GM18498 (cell line): ENCODE measurements at regions not wholly inside any gene's neighbourhood (a gene's known extent, or its start where the extent isn't known, plus 50 kb on each side); places are given as distances from the start of the nearest gene placed in this dataset.

Experiments
- ATAC-seq: cut with Tn5 transposase; IDR thresholded peaks from one replicate; pipeline ENCODE4 v1.9.1; 2021; ENCODE audit warnings: mild to moderate bottlenecking, moderate library complexity; ENCODE audit not compliant: unreplicated experiment

DNA sequence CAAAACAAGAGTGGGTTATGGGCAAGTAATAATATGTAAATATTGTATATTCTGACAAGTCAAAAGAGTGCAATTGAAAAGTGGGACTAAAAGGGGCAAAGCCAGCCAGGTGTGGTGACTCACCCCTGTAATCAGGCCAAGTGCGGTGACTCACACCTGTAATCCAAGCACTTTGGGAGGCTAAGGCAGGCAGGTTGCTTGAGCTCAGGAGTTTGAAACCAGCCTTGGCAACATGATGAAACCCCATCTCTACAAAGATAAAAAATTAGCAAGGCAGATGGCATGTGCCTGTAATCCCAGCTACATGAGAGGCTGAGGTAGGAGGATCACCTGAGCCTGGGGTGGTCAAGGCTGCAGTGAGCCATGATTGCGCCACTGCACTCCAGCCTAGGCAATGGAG lies 304.0 kb downstream of the HHIPL2 start:
- no peak for ATAC-seq

DNA sequence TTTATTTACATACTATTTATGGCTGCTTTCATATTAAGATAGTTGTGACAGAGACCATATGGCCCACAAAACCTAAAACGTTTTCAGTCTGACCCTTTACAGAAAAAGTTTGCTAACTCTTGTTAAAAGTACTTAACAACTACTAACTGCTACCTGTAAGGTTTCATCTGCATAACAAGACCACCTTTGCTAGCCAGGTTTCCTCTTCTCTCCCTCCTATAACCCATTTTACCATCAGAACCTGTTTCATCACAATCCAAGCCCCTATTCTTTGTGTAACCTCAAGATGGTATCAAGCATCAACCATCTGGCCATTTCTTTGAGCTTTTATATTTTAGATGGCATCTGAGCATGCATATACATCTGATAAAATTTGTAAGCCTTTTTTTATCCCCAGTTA lies 305.4 kb downstream of the HHIPL2 start:
- ATAC-seq = no peak

DNA sequence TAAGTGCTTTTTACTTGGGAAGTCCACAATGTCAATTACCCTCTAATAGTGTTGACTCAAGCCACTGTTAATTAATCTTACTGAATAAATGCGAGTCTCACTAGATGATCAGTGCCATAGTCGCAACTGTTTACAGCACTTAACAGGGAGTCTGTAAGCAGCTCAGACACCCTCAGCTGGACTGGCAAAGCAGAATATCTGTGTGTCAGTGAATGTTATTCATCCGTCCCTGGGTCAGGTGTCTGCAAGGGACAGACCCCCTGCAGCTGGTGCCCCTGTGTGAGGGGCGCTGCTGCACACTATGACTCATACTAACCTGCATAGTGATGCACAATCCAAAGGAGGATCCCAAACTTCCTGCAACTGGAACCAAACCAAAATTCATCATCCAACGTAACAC lies 306.5 kb downstream of the HHIPL2 start:
- ATAC-seq = no peak

DNA sequence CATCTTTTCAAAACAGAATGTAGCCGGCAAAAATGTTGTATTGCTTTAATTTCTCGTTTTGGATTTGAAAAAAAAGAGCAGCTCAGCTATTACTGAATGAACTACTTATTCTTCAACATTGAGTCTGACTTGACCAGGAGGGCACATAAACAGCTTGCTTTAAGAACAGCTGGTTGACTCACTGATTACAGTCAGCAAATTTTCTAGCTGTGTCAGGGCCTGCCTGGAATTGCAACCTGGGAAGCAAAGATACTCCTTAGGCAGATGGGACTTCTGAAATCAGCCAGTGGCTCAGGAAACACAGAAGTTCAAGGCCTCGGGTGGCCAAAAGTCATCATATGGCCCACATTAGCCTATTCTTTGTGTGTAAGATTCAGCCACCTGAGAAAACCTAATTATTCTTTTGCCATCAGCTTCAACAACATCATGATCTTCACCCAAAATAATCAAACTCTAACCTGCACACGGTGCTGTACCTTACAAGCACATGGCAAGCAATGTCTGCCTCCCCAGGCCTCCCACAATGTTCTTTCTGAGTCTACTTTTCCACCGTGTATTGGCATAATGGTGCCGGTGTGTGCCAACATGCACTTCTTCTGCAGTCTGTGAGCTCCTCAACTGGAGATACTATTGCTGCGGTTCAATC lies 307.2 kb downstream of the HHIPL2 start:
- no peak for ATAC-seq

DNA sequence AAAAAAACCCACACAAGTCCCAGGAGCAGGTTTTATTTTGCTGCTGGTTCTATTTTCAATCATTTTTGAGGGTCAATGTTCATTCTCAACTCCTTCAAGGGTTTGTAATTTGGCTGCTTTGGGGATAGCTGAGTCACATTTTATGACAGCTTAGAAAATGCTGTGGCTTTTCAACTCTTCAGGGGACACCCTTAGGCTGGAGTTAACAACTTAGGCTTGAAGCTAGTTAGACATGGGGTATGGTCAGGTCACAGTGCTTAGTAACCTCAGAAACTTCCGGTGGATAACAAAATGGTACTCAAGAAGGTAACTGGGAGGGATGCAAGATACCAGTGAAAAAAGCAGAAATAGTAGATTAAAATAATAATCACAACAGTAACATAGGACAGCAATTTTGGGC lies 308.8 kb downstream of the HHIPL2 start:
- no peak for ATAC-seq

DNA sequence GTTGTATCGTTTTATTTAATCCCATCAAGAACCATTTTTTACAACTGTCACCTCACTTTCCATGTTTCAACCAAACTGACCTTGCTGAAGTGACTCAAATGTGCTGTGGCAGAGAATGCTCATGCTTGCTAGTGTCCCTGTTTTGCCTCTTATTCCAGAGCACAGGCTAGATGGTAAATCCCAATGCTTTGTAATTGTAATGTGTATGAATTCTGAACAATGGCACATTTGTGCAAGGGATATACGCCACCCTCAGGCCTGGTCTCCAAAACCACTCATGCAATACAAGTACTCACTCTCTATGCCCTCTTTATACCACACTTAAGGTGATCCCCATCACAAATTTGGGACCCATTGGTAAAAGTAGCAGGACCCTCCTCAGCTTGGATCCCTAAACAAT lies 313.6 kb downstream of the HHIPL2 start:
- no peak for ATAC-seq

DNA sequence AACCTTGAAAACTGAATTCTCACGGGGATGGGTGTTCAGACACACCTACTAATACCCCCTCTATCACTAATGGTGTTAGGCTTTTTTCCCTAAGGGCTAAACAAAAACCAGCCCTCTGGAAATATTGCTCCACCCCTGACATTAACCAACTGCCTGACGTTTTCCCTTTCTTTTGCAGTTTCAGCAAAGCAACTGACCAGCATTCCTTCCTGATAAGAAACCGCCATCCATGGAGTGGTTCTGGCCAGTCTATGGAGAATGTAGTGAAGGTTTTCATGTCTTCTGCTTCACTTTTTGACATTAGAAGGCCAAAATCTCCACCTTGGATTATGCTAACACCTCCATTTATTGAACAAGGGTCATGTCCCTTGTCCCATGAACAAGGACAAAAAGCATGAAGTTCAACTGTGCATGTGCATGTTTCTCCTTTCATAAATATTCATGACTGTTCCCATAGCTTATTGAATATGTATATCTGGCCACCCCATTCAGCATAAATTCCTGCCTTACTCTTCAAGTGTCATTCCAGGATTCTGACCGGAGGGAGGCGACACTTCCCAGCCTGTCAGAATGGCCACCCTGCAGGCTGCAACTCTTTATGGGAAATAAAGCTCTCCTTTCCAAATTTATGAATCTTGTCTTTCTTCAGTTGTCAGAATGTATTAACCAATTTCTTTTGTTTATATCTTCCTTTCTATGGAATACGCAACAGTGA lies 314.3 kb downstream of the HHIPL2 start:
- no peak for ATAC-seq

DNA sequence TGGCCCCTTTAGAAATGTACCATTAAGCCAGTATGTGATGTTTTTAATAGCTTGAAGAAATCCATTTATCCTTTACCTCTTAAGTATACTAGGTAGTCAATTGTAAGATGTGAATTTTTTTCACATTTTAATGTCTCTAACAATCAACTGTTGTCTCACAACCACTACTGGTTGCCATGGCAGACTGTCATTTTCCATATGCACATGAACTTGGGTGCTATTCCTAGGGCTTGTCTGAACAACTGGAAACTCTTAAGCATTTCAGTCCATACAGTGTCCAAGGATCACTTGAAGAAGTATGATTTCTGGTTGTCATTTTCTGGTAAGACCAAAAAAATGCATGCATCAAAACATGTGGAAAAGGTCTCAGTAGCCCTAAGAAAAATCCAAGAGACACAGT lies 315.1 kb downstream of the HHIPL2 start:
- no peak for ATAC-seq

DNA sequence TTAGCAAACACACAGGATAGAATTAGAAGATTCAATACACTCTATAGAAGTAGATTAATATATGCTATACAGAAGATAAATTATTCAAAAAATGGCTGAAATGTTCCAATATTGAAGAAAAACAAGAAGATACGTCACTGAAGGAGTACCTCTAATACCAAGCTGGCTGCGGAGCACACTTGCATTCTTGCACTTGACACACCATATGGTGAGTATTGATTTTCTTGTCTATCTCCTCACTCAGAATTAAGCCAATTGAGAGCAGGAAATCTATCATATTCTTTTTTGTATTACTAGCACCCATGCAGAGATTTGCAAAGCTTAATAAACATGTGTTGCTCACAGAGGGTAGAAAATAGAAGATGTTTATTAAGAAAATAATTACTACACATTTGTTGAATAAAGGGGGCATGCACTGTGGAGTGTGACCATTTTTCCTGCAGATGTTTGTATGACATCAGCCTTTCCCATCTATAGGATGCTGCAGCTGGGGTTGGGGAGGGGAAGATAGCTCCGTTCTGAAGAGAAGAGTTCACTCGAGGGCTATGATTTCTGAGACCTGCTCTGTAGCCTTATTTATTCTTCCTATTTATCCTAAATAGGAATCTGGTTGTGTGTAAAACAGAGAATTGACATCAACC lies 318.1 kb downstream of the HHIPL2 start:
- ATAC-seq = no peak

DNA sequence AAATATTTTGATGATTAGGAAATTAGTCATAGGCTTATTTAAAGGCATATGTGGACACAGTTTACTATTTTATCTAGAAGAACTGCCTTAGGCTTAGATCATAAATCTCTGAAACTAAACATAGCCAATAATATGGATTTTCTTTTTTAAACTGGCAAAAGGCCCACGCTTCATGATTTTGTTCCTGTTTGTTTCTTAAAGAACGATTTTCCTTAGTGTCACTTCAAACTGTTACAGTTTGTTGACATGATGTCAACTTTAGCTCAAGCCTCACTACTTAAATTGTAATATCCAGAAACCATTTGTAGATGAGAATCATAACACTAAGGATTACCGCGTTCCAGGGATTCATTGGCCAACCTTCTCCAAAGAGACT lies 322.6 kb downstream of the HHIPL2 start:
- no peak for ATAC-seq

DNA sequence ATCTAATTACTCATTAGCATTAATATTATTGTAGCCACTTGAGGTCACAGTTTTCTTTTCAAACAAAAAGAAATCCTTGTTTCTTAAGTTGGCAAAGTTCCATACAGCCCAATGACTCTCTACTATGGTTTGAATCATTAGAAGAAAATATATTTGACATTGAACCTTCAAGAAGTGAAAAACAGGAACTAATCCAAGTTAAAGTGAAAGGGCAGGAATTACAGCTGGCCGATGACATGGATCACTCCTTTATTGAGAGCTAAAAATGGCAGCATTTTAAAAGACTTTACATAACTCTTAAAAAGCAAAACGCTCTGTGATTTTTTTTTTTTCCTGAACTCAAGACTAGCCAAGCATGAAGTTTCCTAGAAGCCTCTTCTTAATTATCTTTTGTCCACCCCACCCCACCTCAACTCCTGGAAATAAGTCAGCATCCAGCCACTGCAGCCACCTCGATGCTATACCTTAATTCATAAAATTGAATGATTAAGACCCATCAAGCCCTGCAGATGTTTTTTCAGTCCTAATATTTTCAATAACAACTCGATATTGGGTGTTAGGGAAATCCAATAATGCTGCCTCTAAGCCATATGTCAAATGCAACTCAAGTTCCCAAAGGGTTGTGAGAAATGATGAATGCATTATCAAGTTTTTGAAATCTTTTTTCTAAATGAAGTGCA lies 323.1 kb downstream of the HHIPL2 start:
- ATAC-seq = no peak

DNA sequence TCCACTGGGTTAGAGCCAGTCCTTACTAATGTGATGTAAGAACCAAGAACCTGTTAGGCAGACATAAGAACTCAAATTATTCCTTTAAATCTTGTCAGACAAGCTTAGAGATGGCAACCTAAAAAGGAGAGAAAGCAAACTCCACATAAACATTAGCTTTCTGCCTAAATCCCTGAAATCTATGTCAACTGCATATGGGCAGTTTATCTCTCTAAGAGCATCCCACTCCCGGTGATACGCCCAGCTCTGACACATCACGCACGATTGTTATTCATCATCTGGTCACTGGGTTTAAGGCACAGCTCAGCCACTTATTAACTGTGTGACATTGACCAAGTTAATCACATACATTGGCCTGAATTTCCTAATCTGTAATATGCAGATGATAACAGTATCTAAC lies 323.7 kb downstream of the HHIPL2 start:
- no peak for ATAC-seq

DNA sequence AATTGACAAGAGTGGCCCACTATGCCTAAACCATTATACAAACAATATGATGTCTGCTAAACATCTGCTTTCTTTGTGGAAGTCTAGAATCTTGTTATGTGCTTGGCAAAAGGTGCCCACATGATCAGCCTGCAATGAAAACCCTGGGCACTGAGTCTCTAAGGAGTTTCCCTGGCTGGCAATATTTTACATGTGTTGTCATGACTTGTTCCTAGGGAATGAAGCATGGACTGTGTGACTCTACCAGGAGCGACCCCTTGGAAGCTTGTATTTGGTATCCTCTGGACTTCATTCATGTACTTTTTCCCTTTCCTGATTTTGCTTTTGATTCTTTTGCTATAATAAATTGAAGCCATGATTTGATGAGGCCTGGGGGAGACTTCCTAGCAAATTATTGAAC lies 324.9 kb downstream of the HHIPL2 start:
- no peak for ATAC-seq

DNA sequence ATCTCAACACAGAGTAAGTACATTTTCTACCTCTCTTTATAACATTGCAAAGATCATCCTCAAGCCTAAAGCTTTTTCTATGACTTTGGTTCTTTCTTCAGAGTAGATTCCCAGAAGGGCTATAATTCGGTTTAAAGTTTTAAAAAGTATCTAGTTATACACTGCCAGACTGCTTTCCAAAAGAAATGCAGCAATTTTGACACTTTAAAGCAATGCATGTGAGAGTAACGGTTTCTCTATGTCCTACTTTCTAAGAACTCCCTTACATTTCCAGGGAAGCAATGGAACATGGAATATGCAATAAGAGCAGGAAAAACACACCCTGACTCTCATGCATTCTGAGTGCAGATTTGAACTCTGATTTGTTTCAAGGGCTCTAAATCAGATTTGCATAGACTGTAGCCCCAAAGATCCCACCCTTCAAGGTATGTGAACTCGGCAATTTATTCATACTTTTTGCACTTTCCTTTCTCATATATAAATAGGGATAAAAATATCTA lies 331.6 kb downstream of the HHIPL2 start:
- ATAC-seq = no peak

DNA sequence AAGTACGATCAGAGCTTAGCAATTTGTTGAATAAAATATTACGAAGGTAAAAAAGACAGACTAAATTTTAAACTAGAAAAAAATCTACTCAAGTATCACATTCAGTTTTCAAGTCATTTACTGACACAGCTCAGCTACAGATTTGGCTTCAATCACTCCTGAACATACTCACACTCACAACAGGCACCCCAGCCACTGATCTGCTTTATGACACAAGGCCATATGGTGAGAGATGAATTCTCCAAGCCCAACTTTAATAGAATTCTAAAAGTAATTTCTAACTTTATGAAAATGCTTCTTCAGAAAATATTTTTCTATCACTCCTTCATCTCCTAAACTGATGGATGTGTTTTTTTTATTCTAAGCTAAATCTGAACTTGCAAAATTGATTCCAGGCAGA lies 337.1 kb downstream of the HHIPL2 start:
- ATAC-seq = no peak

DNA sequence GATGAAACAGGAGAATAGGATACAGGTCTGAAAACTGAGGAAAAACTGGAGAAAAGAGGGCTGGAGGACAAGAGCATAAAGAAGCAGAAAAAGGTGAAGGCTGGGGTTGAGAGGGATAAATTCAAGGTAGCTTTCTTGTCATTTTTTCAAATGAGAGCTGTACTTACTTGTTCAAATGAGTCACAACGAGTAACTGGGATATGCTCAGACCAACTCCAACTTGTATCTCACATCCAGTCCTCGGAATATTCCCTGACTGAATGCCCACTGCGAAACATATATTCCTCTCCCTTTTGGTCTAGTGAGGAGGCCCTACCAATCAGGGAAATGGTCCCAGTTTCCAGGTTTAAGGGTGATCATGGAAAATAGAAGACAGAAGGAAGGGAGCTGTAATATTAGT lies 343.4 kb downstream of the HHIPL2 start:
- no peak for ATAC-seq

DNA sequence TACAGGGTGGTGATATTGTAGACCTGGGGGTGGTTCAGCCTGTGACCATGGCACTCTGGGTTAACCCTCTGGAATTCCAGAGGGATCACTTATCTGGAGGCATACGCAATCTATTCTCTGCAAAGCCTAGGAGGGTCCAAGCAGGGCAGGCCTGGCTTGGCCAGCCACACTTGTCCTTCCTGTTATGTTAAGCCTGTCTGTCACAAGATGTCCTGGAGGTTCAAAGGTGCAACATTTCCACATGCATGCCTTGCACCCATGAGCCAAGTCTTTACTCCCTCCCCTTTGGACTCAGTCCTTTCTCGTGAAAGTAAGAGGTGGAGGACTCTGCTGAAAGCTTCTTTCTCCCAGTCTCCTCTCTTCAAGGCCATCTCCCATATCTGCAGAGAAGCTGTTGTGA lies 345.1 kb downstream of the HHIPL2 start:
- ATAC-seq = no peak

DNA sequence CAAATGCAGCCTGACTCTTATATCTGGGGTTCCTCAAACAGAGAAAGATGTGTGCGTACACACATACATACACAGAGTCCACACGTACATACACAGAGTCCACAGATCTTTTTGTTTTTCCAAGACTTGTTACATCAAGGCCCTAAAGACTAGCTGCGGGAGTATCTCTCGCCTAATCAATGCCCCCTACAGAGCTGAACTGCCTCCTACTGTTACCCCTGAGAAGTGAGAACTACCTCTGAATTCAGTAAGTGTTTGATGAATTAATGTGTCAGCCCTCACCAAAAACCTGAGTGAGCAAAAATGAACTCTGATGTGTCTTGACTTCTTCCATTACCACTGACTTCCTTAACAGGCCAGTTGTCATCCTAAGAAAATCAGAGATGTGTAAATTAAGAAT lies 351.2 kb downstream of the HHIPL2 start:
- ATAC-seq = no peak

DNA sequence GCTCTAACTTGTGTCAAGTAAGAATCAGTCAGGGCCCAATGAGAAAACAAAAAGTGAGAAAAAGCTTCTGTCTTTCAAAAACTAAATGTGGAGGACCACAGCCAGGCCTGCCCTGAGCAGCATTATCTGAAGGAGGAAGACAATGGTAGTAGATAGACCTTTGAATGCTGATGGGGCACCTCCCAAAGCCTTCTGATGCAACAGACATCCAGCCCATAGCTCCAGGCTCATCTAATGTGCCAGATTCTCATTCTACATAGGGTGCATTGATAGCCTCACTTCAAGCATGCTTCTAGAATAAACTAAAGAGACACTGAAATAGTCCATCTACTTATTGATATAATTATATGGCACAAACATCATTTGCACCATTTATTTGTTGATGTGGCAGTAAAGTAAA lies 351.6 kb downstream of the HHIPL2 start:
- ATAC-seq = no peak

DNA sequence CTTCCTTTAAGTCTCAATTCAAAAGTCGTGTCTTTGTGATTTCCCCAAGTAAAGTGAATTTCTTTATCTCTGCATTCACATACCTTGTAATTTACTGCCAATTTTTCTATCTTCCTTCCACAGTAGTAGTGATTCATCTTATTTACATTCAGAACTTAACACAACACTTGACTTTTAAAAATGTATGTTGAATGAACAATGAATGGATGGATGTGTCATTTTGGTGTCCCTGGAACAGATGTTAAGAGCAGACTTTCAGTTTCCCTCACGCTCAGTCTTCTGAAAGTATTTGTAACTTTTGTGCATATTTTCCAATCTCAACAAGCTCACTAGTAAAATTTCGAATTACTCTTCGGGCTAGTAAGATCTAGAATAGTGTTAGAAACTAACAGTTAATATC lies 352.0 kb downstream of the HHIPL2 start:
- ATAC-seq = no peak

DNA sequence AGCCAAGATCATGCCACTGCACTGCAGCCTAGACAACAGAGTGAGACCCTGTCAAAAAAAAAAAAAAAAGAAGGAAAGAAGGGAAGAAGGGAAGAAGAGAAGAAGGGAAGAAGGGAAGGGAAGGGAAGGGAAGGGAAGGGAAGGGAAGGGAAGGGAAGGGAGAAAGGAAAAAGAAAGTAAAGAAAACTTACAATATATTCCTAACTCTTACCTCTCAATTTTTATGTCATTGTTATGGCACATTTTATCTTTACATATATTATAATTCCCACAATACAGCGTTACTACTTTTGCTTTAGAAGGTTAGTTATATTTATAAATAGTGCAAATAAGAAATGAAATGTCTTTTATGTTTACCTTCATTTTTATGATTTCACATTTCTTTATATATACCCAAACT lies 358.7 kb downstream of the HHIPL2 start:
- no peak for ATAC-seq
